ENCODE measurements at regions not wholly inside any gene's neighbourhood (a gene's known extent, or its start where the extent isn't known, plus 50 kb on each side); places are given as distances from the start of the nearest gene placed in this dataset.

GRCh38 chr3:28587723-28588122 lies 239.1 kb upstream of the AZI2 start:
- intact Hi-C loops (cut with DNase I), result no loop called here
- no peak overlapping the region for H3K27ac ChIP-seq
- no peaks in the 10 kb centered on the region for H3K36me3 ChIP-seq
- H3K27me3 ChIP-seq, result no peaks in the 10 kb centered on the region
- H3K4me1 ChIP-seq, result no peaks in the 10 kb centered on the region
- 82 to 86% (median 84%) methylated on average over 3 of the region's 3 CpGs for WGBS, 4 donors
- H3K9me3 ChIP-seq, result no peaks in the 10 kb centered on the region
- no peak for TF ChIP-seq CTCF (IDR thresholded peaks at IDR 0.05)
- TF ChIP-seq POLR2A (IDR thresholded peaks at IDR 0.05), result no peak
- ATAC-seq, result no peak
- DNase-seq, result no peak
- H3K4me3 ChIP-seq, result no peak overlapping the region

GRCh38 chr3:28590216-28590615 lies 241.6 kb upstream of the AZI2 start:
- TF ChIP-seq POLR2A (IDR thresholded peaks at IDR 0.05) (no peak), CTCF (IDR thresholded peaks at IDR 0.05) (no peak)
- Histone ChIP-seq H3K4me3 (no peak overlapping the region), H3K27ac (no peak overlapping the region), H3K27me3 (no peaks in the 10 kb centered on the region), H3K9me3 (no peaks in the 10 kb centered on the region), H3K36me3 (no peaks in the 10 kb centered on the region), H3K4me1 (no peaks in the 10 kb centered on the region)
- DNase-seq (no peak), ATAC-seq (no peak)
- WGBS, 4 donors, result 84 to 91% (median 85%) methylated on average over 2 of the region's 2 CpGs
- intact Hi-C loops (cut with DNase I), result no loop called here

GRCh38 chr3:28590860-28591259 lies 242.2 kb upstream of the AZI2 start:
- Histone ChIP-seq H3K27me3 (no peaks in the 10 kb centered on the region), H3K27ac (no peak overlapping the region), H3K4me1 (no peaks in the 10 kb centered on the region), H3K36me3 (no peaks in the 10 kb centered on the region), H3K9me3 (no peaks in the 10 kb centered on the region), H3K4me3 (no peak overlapping the region)
- ATAC-seq (no peak), DNase-seq (no peak)
- intact Hi-C loops (cut with DNase I), result no loop called here
- no peak for TF ChIP-seq POLR2A (IDR thresholded peaks at IDR 0.05)
- TF ChIP-seq CTCF (IDR thresholded peaks at IDR 0.05), result no peak
- 56 to 85% (median 72%) methylated on average over 3 of the region's 3 CpGs for WGBS, 4 donors

- ATAC-seq (no peak), DNase-seq (no peak)
- 88 to 96% (median 90%) methylated on average over 4 of the region's 4 CpGs for WGBS, 4 donors
- H3K9me3 ChIP-seq, result no peaks in the 10 kb centered on the region
- intact Hi-C loops (cut with DNase I), result no loop called here
- no peak overlapping the region for H3K4me3 ChIP-seq
- H3K4me1 ChIP-seq, result no peaks in the 10 kb centered on the region
- no peaks in the 10 kb centered on the region for H3K27me3 ChIP-seq
- no peaks in the 10 kb centered on the region for H3K36me3 ChIP-seq
- no peak overlapping the region for H3K27ac ChIP-seq
- no peak for TF ChIP-seq POLR2A (IDR thresholded peaks at IDR 0.05)
- no peak for TF ChIP-seq CTCF (IDR thresholded peaks at IDR 0.05)
Observed at GRCh38 chr3:28595372-28595771, 246.7 kb upstream of the AZI2 start.

Data from heart left ventricle (tissue), 16 donors.